H4 (cell line): ENCODE measurements at regions not wholly inside any gene's neighbourhood (a gene's known extent, or its start where the extent isn't known, plus 50 kb on each side); places are given as distances from the start of the nearest gene placed in this dataset.
A peak's percentile ranks its signal among the peaks of the same experiment; 100 is the strongest.

Source experiments
- DNase-seq: peaks from one replicate; pipeline ENCODE4 v3.0.0-alpha.2; 2015; ENCODE audit warnings: low spot score

GRCh38 chr6:22808466-22808865 is 239.1 kb downstream of the HDGFL1 start:
- DNase-seq, result no peak

DNA sequence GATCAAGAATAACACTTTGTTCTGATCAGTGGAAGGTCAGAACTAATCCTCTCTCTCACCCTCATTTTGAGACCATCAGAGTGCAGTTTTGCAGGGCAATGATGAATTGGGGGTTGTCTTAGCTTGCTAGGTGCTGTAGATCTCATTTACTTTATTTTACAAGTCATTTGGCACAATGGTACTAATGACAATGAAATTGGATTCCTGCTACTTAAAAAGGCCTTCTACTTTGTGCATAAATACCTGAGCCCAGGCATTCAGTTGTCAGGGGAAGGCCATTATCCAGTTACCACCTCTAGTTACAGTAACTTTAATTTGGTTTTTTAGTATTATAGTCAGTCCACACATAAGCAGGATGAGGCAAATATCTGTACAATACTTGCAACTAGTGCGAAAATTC is 240.0 kb downstream of the HDGFL1 start:
- no peak for DNase-seq

- DNase-seq, result no peak
These were observed 249.8 kb downstream of the HDGFL1 start for GRCh38 chr6:22819209-22819608.

- no peak for DNase-seq
These were observed 252.4 kb downstream of the HDGFL1 start for GRCh38 chr6:22821664-22822320.

GRCh38 chr6:22825210-22825609 is 255.8 kb downstream of the HDGFL1 start:
- no peak for DNase-seq

DNA sequence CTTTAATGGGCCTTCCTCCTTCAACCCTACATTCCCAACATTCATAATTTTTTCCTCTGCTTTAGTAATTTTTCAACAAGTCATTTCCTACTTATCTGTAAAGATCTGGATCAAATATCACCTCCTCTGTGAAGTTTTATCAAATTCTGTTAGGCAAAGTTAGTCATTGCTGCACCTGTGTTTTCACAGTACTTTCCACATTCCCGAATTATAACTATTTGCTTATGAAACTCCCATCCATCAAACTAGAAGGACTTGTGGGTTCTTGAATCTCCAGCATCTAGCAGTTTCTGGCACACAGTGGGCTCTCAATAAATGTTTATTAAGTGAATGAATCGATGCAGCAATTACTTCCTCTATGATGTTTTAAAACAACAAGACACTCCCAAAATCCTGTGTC is 257.6 kb downstream of the HDGFL1 start:
- no peak for DNase-seq

GRCh38 chr6:22827760-22828159 is 258.4 kb downstream of the HDGFL1 start:
- DNase-seq, result no peak

GRCh38 chr6:22828179-22829062 is 259.1 kb downstream of the HDGFL1 start:
- DNase-seq, result peak; percentile 95

- no peak for DNase-seq
These were observed 259.7 kb downstream of the HDGFL1 start for GRCh38 chr6:22829070-22829469.

GRCh38 chr6:22830463-22830862 is 261.1 kb downstream of the HDGFL1 start:
- no peak for DNase-seq

DNA sequence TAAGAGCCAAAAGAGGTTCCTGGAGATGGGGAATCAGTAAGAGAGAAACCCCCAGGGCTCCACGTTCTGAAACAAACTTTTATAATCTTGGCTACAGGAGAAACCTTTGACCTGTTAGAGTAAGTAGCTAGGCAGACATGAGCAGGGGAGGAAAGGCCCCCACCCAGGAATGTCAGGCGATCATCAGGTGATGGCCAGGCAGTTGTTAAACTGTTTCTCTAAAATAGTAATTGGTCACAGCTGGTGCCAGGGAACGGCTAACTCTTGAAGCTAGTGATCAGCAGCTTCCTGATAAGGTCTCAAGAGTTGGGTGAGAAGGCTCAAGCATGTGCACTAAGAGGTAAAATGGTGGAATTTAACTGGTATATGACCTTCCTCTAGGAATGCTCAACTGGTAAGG is 263.8 kb downstream of the HDGFL1 start:
- no peak for DNase-seq

- peak; percentile 20 for DNase-seq
These were observed 269.0 kb downstream of the HDGFL1 start for GRCh38 chr6:22838345-22838744.

GRCh38 chr6:22845467-22845866 is 276.1 kb downstream of the HDGFL1 start:
- DNase-seq, result no peak

GRCh38 chr6:22848121-22848520 is 278.8 kb downstream of the HDGFL1 start:
- DNase-seq, result no peak

- DNase-seq, result no peak
These were observed 280.6 kb downstream of the HDGFL1 start for GRCh38 chr6:22849921-22850320.

DNA sequence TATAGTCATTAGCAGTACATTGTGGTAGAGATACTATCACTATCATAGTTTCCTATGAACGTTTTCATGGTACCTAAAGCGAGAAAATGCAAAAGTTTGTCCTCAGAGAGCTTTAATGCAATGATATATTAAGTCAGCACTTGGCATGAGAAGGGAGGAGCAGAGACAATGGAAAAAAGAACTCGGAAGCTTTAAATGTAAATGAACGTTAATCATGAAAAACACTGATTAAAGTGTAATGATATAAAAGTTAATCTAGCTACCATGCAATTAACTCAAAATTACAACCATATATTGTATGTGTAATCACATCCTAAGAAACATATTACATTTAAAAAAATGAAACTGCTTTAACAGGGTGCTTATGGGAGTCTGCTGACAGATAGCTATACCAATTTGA is 282.7 kb downstream of the HDGFL1 start:
- no peak for DNase-seq

GRCh38 chr6:22873513-22874136 is 304.3 kb downstream of the HDGFL1 start:
- no peak for DNase-seq

DNA sequence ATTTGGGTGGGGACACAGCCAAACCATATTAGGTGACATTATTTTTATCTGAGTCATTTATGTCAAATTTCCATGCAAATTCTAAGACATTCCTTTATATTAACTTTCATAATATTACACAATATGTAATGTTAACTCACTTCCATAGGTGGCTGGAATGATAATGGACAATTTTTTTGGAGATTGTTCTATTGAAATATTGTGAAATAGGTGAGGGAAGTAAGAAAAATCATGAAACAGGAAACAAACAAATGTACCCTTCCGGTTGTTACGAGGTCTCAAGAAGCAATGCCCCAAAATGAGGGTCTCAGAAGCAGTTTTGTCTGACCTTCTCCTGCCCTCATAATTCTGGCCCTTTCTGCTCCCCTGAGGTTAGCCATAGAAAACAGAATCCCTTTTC is 306.5 kb downstream of the HDGFL1 start:
- no peak for DNase-seq

GRCh38 chr6:22878324-22878701 is 308.9 kb downstream of the HDGFL1 start:
- DNase-seq, result no peak

GRCh38 chr6:22878706-22879105 is 309.3 kb downstream of the HDGFL1 start:
- DNase-seq, result no peak

- DNase-seq, result peak; percentile 95
These were observed 311.5 kb downstream of the HDGFL1 start for GRCh38 chr6:22880686-22881433.

DNA sequence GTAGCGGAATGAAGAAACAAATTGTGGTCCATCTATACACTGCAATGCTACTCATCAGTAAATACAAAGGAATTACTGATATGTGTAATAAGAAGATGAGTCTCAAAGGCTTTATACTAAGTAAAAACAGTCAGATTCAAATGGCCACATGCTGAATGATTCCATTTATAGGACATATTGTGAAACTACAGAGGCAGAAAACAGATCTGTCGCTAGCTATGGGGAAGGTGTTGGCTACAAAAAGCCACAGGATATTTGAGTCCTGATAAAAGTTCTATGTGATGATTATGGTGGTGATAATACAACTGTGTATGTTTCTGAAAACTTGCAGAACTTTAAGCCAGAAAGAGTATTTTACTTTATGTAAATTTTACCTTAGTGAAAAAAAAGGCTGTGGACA is 313.2 kb downstream of the HDGFL1 start:
- no peak for DNase-seq
